Activated naive CD8-positive, alpha-beta T cell treated with anti-CD3 and anti-CD28 coated beads, Interleukin-2, amount 50 U/mL, for 16 hours (primary cell): ENCODE measurements at regions not wholly inside any gene's neighbourhood (a gene's known extent, or its start where the extent isn't known, plus 50 kb on each side); places are given as distances from the start of the nearest gene placed in this dataset.

Source experiments
- DNase-seq: peaks from one replicate; pipeline ENCODE4 v3.0.0-alpha.2; 2020; ENCODE audit warnings: low read depth, low spot score

GRCh38 chr15:66832664-66833063 lies 130.6 kb downstream of the SMAD6 start:
- DNase-seq = no peak

GRCh38 chr15:66833371-66833770 lies 131.3 kb downstream of the SMAD6 start:
- DNase-seq = no peak

- no peak for DNase-seq
Measured at GRCh38 chr15:66833803-66834202, 131.8 kb downstream of the SMAD6 start.

- DNase-seq = no peak
Measured at GRCh38 chr15:66834881-66835878, 133.1 kb downstream of the SMAD6 start.

- DNase-seq = no peak
Measured at GRCh38 chr15:66836231-66837030, 134.4 kb downstream of the SMAD6 start.

- DNase-seq = no peak
Measured at GRCh38 chr15:66838202-66838601, 136.2 kb downstream of the SMAD6 start.

GRCh38 chr15:66838671-66839239 lies 136.7 kb downstream of the SMAD6 start:
- no peak for DNase-seq

GRCh38 chr15:66839506-66840112 lies 137.6 kb downstream of the SMAD6 start:
- no peak for DNase-seq

- no peak for DNase-seq
Measured at GRCh38 chr15:66840615-66841390, 138.8 kb downstream of the SMAD6 start.

- no peak for DNase-seq
Measured at GRCh38 chr15:66841953-66842681, 140.1 kb downstream of the SMAD6 start.

GRCh38 chr15:66842710-66843441 lies 140.8 kb downstream of the SMAD6 start:
- no peak for DNase-seq

- no peak for DNase-seq
Measured at GRCh38 chr15:66843581-66843980, 141.5 kb downstream of the SMAD6 start.

GRCh38 chr15:66844041-66844746 lies 142.2 kb downstream of the SMAD6 start:
- no peak for DNase-seq

- DNase-seq = no peak
Measured at GRCh38 chr15:66844747-66845145, 142.7 kb downstream of the SMAD6 start.

- DNase-seq = no peak
Measured at GRCh38 chr15:66845266-66845785, 143.3 kb downstream of the SMAD6 start.

GRCh38 chr15:66846031-66846430 lies 144.0 kb downstream of the SMAD6 start:
- DNase-seq = no peak

GRCh38 chr15:66846811-66847210 lies 144.8 kb downstream of the SMAD6 start:
- no peak for DNase-seq

- no peak for DNase-seq
Measured at GRCh38 chr15:66847565-66847991, 145.5 kb downstream of the SMAD6 start.

- DNase-seq = no peak
Measured at GRCh38 chr15:66848116-66848515, 146.1 kb downstream of the SMAD6 start.
